K562 (cell line): ENCODE measurements at regions not wholly inside any gene's neighbourhood (a gene's known extent, or its start where the extent isn't known, plus 50 kb on each side); places are given as distances from the start of the nearest gene placed in this dataset.

Experiments used
- ATAC-seq: fragments of 200-7000 bp; cut with Tn5 transposase; 3 replicates; pipeline ENCODE4 v1.9.1; 2020; ENCODE audit warnings: moderate library complexity
- BruUV-seq: library from RNA; stranded (reverse); fragments of 400-500 nt; replicated peaks from 2 replicates; lab custom pipeline; 2021; lab: Mats Ljungman, UMichigan
- CTCF ChIA-PET: fragments of 300-600 bp; formaldehyde crosslinking; extraction: SDS; loops from one replicate; lab custom pipeline; 2021; ENCODE audit warnings: low intra/inter-chr PET ratio; lab: Yijun Ruan, JAX
- POLR2A ChIA-PET: fragments of 300-600, 350-650 bp; sonication (Branson Sonifier 250); formaldehyde crosslinking; extraction: SDS; loops from one replicate; lab custom pipeline; 2021; ENCODE audit warnings: antibody characterized with exemption, inconsistent platforms; lab: Yijun Ruan, JAX
- DNase-seq, 4 experiments: peaks; one replicate each; pipeline versions ENCODE4 v3.0.0 to v3.0.0-alpha.2; 2011 to 2018; ENCODE audit warnings: low spot score in 3 of 4, mixed read lengths in 3 of 4; ENCODE audit errors: extremely low read depth in 1 of 4
- FAIRE-seq: peaks from 2 replicates; lab custom pipeline; 2011; peaks lifted over from hg19 to GRCh38; lab: Jason Lieb, UNC
- H2AFZ ChIP-seq: 2 replicates; pipeline ENCODE4 v1.6.0; 2011; ENCODE audit warnings: low read depth, low read length, control low read depth, inconsistent platforms
- H3K27ac ChIP-seq: fragments of 200-600 bp; 3 replicates; pipeline ENCODE4 v1.8.0; 2011; ENCODE audit warnings: low read depth, mild to moderate bottlenecking, control low read depth, inconsistent platforms, low read length, moderate library complexity, mixed read lengths; ENCODE audit errors: extremely low read depth
- H3K27me3 ChIP-seq, 2 experiments: fragments of 300-600 bp in 1 of 2; 2 replicates in 1 of 2; 3 replicates in 1 of 2; pipeline versions ENCODE4 v1.6.0 to v1.8.0; 2011; ENCODE audit warnings: inconsistent platforms in 2 of 2, low read length in 2 of 2, mild to moderate bottlenecking in 1 of 2, mixed read lengths in 1 of 2, moderate library complexity in 1 of 2; ENCODE audit not compliant: control insufficient read depth in 2 of 2, insufficient read depth in 2 of 2
- H3K36me3 ChIP-seq: fragments of 300-600 bp; 3 replicates; pipeline ENCODE4 v1.8.0; 2011; ENCODE audit warnings: mild to moderate bottlenecking, low read length, inconsistent platforms; ENCODE audit not compliant: control insufficient read depth, insufficient read depth
- H3K4me1 ChIP-seq, 2 experiments: fragments of 200-600 bp in 1 of 2; replicated peaks in 1 of 2; 2 replicates in 1 of 2; 3 replicates in 1 of 2; pipeline versions ENCODE4 v1.5.1 to v1.8.0; 2011; ENCODE audit warnings: inconsistent platforms in 2 of 2, low read length in 2 of 2, mild to moderate bottlenecking in 1 of 2, mixed read lengths in 1 of 2, moderate library complexity in 1 of 2; ENCODE audit not compliant: control insufficient read depth in 2 of 2, insufficient read depth in 2 of 2
- H3K4me2 ChIP-seq: 2 replicates; pipeline ENCODE4 v1.6.1; 2011; ENCODE audit warnings: low read length, control low read depth, inconsistent platforms, mixed read lengths; ENCODE audit not compliant: insufficient read depth
- H3K4me3 ChIP-seq: fragments of 200-600 bp; sonication (generic), shearing (Covaris generic); 2 replicates; pipeline ENCODE4 v1.5.1; 2016; ENCODE audit warnings: control low read depth, inconsistent platforms
- H3K79me2 ChIP-seq: fragments of 200-600 bp; 3 replicates; pipeline ENCODE4 v1.8.0; 2011; ENCODE audit warnings: low read length, inconsistent platforms; ENCODE audit not compliant: control insufficient read depth, insufficient read depth
- H3K9ac ChIP-seq, 2 experiments: 2 replicates each; pipeline versions ENCODE4 v1.6.0 to v1.6.1; 2011; ENCODE audit warnings: low read depth in 2 of 2, low read length in 2 of 2, control low read depth in 1 of 2, inconsistent platforms in 1 of 2, mild to moderate bottlenecking in 1 of 2, mixed read lengths in 1 of 2; ENCODE audit not compliant: insufficient read depth in 1 of 2
- H3K9me1 ChIP-seq: one replicate; pipeline ENCODE4 v1.6.0; 2011; ENCODE audit warnings: inconsistent platforms, mild to moderate bottlenecking, low read length, moderate library complexity; ENCODE audit not compliant: control insufficient read depth, insufficient read depth
- H3K9me3 ChIP-seq: replicated peaks from 2 replicates; pipeline ENCODE4 v1.5.1; 2011; ENCODE audit warnings: low read depth, low read length, inconsistent platforms; ENCODE audit not compliant: control insufficient read depth, insufficient read depth
- H4K20me1 ChIP-seq: replicated peaks from 2 replicates; pipeline ENCODE4 v1.6.1; 2011; ENCODE audit warnings: low read length, inconsistent platforms, mixed read lengths; ENCODE audit not compliant: control insufficient read depth, insufficient read depth
- C11orf30 ChIP-seq: fragments of 450-650 bp; IDR thresholded peaks from 2 replicates; pipeline ENCODE4 v1.6.1; 2016; ENCODE audit warnings: low read depth, mild to moderate bottlenecking
- HDAC2 ChIP-seq: fragments of 450-650 bp; IDR thresholded peaks from 2 replicates; pipeline ENCODE4 v1.6.1; 2016; ENCODE audit warnings: mild to moderate bottlenecking
- MAFF ChIP-seq: IDR thresholded peaks from 2 replicates; pipeline ENCODE4 v1.6.1; 2012; ENCODE audit warnings: low read length, improper control_type of control experiment
- MAFG ChIP-seq: fragments of 450-650 bp; conservative IDR thresholded peaks from 2 replicates; pipeline ENCODE4 v1.6.1; 2016; ENCODE audit warnings: missing genetic modification characterization, missing compliant biosample characterization
- MAFK ChIP-seq: IDR thresholded peaks from 2 replicates; pipeline ENCODE4 v1.6.1; 2011; ENCODE audit warnings: low read length, improper control_type of control experiment
- NR1H2 ChIP-seq: sonication (generic); formaldehyde crosslinking; IDR thresholded peaks from 2 replicates; pipeline ENCODE4 v1.4.0; 2020; ENCODE audit warnings: mild to moderate bottlenecking, missing genetic modification reagents
- OTX1 ChIP-seq: fragments of 450-650 bp; formaldehyde crosslinking; IDR thresholded peaks from 2 replicates; pipeline ENCODE4 v1.4.0; 2022; ENCODE audit warnings: mild to moderate bottlenecking
- ZNF316 ChIP-seq: fragments of 450-650 bp; IDR thresholded peaks from 2 replicates; pipeline ENCODE4 v1.6.1; 2016
- WGBS: fragments of 100-300 bp; shearing (Covaris generic); methylation state at CpG from one replicate; pipeline ENCODE4 v1.1.6; 2016; ENCODE audit warnings: low coverage, mixed read lengths; ENCODE audit not compliant: insufficient coverage; ENCODE audit errors: missing lambda C conversion rate; 5-methylcytosine and 5-hydroxymethylcytosine counted together
- in situ Hi-C: fragments of 300-500 bp; cut with MboI; formaldehyde crosslinking; loops from 4 replicates; pipeline ENCODE4 v1.15.0; 2018; ENCODE audit warnings: inconsistent platforms, mixed read lengths
- intact Hi-C: fragments of 100-400 bp; cut with micrococcal nuclease; formaldehyde crosslinking; loops from 2 replicates; pipeline ENCODE4 v1.14.2; 2022

DNA sequence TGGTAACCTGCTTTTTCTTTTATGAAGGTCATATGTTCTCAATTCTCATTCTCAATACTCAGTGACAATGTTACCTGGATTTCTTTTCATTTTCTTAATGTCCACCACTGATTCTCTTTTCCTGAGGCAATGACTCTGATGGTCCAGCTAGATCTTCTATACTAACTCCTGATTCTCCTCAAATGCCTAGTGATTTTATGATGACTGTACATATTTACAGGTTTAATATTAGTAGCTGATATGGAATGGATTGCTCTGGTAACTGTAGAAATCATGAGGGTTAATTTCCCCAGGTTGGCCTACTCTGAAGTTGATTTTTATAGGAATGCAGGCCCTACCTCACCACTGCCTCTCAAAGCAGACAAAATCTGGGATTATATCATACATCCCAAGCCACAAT is 308.6 kb upstream of the CNR1 start:
- Histone ChIP-seq H3K36me3 (no peaks in the 10 kb centered on the region), H3K4me2 (no peak overlapping the region), H3K9ac (no peak overlapping the region), H3K27ac (no peak overlapping the region), H3K4me3 (no peak overlapping the region), H4K20me1 (no peaks in the 10 kb centered on the region), H3K79me2 (no peaks in the 10 kb centered on the region), H3K4me1 (no peaks in the 10 kb centered on the region)
- FAIRE-seq (no peak), ATAC-seq (no peak), DNase-seq (no peak)
- ChIA-PET POLR2A (no interaction called here), CTCF (no interaction called here)
- in situ Hi-C loops: no loop called here
- intact Hi-C loops: no loop called here
- TF ChIP-seq C11orf30 (peak; percentile 51; the same call in 1 of the 2 replicates), MAFF (peak; percentile 62), ZNF316 (peak; percentile 79), MAFK (peak; percentile 35; the same call in 1 of the 2 replicates), HDAC2 (no peak), NR1H2 (CRISPR knock-in tag) (no peak), MAFG (tag) (peak; percentile 59; the same call in 1 of the 2 replicates)
- TF ChIP-seq, all 486 proteins: peak for 5
- no peaks in the 10 kb centered on the region for H3K9me3 ChIP-seq
- no TSS peak for BruUV-seq
- no peaks in the 10 kb centered on the region for H3K9me1 ChIP-seq
- H2AFZ ChIP-seq: no peak overlapping the region
- peaks cover 4 to 20% of the 10 kb centered on the region in 2 experiments; a peak in 3 of 5 replicates for H3K27me3 ChIP-seq

- DNase-seq (no peak), ATAC-seq (no peak), FAIRE-seq (no peak)
- no peaks in the 10 kb centered on the region for H3K4me1 ChIP-seq
- CTCF ChIA-PET: no interaction called here
- H3K27ac ChIP-seq: no peak overlapping the region
- POLR2A ChIA-PET: no interaction called here
- in situ Hi-C loops: no loop called here
- no peak overlapping the region for H3K4me2 ChIP-seq
- intact Hi-C loops: no loop called here
- no peaks in the 10 kb centered on the region for H4K20me1 ChIP-seq
- no peaks in the 10 kb centered on the region for H3K9me3 ChIP-seq
- H3K27me3 ChIP-seq: peaks cover 4 to 13% of the 10 kb centered on the region in 2 experiments; a peak in 2 of 5 replicates
- H3K9ac ChIP-seq: no peak overlapping the region
- no peaks in the 10 kb centered on the region for H3K79me2 ChIP-seq
- H3K4me3 ChIP-seq: no peak overlapping the region
- H2AFZ ChIP-seq: no peak overlapping the region
- no TSS peak for BruUV-seq
- no peak for TF ChIP-seq OTX1 (CRISPR knock-in tag)
- no peak for TF ChIP-seq NR1H2 (CRISPR knock-in tag)
- 0% methylated on average over 2 of the region's 2 CpGs for WGBS
- no peaks in the 10 kb centered on the region for H3K36me3 ChIP-seq
- no peaks in the 10 kb centered on the region for H3K9me1 ChIP-seq
These were observed 307.4 kb upstream of the CNR1 start for GRCh38 chr6:88473589-88473988.
